ENCODE measurements at regions not wholly inside any gene's neighbourhood (a gene's known extent, or its start where the extent isn't known, plus 50 kb on each side); places are given as distances from the start of the nearest gene placed in this dataset.

GRCh38 chr18:47585914-47586313, 334.5 kb upstream of the SKOR2 start:
- no peak overlapping the region for H3K4me3 ChIP-seq
- no peak overlapping the region for H2AFZ ChIP-seq
- H3F3A ChIP-seq (replicated peaks; ENCODE audit: low read depth): no peaks in the 10 kb centered on the region
- no peak overlapping the region for H3K4me2 ChIP-seq
- DNase-seq (ENCODE audit: low spot score) (peak; percentile 32), ATAC-seq (peak; percentile 59)
- Mint-ChIP-seq H3K4me1 (peaks cover 7% of the 10 kb centered on the region), H3K4me3 (no peak overlapping the region), H3K27me3 (ENCODE audit: insufficient read depth, low read depth, poor library complexity) (no peaks in the 10 kb centered on the region), H3K27ac (no peak overlapping the region), H3K9me3 (no peaks in the 10 kb centered on the region), H3K36me3 (ENCODE audit: low read depth) (no peaks in the 10 kb centered on the region)
- no peak for TF ChIP-seq ZNF114 (CRISPR knock-in tag; IDR thresholded peaks at IDR 0.05)
- no peak for TF ChIP-seq STAT1 (IDR thresholded peaks at IDR 0.05; ENCODE audit: unreplicated experiment)
- TF ChIP-seq EZH2 (IDR thresholded peaks at IDR 0.05; ENCODE audit: low read depth, unreplicated experiment): no peak
- TF ChIP-seq ZNF462 (CRISPR knock-in tag; IDR thresholded peaks at IDR 0.05): no peak
- TF ChIP-seq REST (IDR thresholded peaks at IDR 0.05; ENCODE audit: unreplicated experiment): no peak
- TF ChIP-seq JUNB (IDR thresholded peaks at IDR 0.05; ENCODE audit: unreplicated experiment): no peak
- no peaks in the 10 kb centered on the region for H3K36me3 ChIP-seq (ENCODE audit: insufficient read depth)
- no peaks in the 10 kb centered on the region for H3K4me1 ChIP-seq (ENCODE audit: insufficient read depth)
- H4K20me1 ChIP-seq (replicated peaks; ENCODE audit: insufficient read depth): no peaks in the 10 kb centered on the region
- H3K27ac ChIP-seq (ENCODE audit: low read depth): no peak overlapping the region
- no peaks in the 10 kb centered on the region for H3K27me3 ChIP-seq (ENCODE audit: insufficient read depth)
- no peaks in the 10 kb centered on the region for H3K9me2 ChIP-seq (ENCODE audit: insufficient read depth)
- no peaks in the 10 kb centered on the region for H3K79me2 ChIP-seq (replicated peaks; ENCODE audit: insufficient read depth)
